SK-N-MC (cell line): ENCODE measurements at regions not wholly inside any gene's neighbourhood (a gene's known extent, or its start where the extent isn't known, plus 50 kb on each side); places are given as distances from the start of the nearest gene placed in this dataset.

Experiments used
- EZH2 ChIP-seq: fragments of 200-600 bp; sonication (generic); IDR thresholded peaks from one replicate; pipeline ENCODE4 v1.6.1; 2017; ENCODE audit warnings: antibody characterized with exemption
- FOXP2 ChIP-seq: optimal IDR thresholded peaks from 2 replicates; pipeline ENCODE3; 2011; ENCODE audit warnings: mild to moderate bottlenecking, moderate library complexity; ENCODE audit not compliant: insufficient read depth; ENCODE audit errors: extremely low read length, control extremely low read depth
- POLR2AphosphoS5 ChIP-seq: IDR thresholded peaks from 2 replicates; pipeline ENCODE4 v1.6.1; 2012; ENCODE audit warnings: mild to moderate bottlenecking, low read depth, low read length, borderline replicate concordance

DNA sequence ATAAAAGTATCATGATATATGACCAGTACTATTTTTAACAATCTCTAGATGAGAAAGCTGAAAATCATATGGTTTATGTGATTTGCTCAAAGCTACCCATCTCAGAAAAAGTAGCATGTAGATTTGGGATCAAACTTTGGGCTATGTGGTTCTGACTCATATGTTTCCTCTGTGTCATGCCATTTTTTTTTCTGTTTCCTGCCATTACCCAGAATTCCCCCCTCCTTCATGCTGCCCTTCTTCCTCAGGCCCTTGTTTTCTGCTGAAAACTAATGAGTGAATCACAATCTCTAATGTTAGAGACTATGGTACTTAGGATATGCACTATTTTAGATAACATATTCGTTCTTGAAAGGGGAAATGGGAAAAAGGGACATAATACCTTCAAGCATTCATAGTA lies 80.7 kb downstream of the JRKL start:
- TF ChIP-seq EZH2 (no peak), POLR2AphosphoS5 (no peak), FOXP2 (no peak)
